ENCODE measurements at regions not wholly inside any gene's neighbourhood (a gene's known extent, or its start where the extent isn't known, plus 50 kb on each side); places are given as distances from the start of the nearest gene placed in this dataset.
"Not testable (repeated sequence)": the region's sequence is repeated elsewhere in the genome, so short reads cannot be mapped to it uniquely, and the experiment has no call there.

DNA sequence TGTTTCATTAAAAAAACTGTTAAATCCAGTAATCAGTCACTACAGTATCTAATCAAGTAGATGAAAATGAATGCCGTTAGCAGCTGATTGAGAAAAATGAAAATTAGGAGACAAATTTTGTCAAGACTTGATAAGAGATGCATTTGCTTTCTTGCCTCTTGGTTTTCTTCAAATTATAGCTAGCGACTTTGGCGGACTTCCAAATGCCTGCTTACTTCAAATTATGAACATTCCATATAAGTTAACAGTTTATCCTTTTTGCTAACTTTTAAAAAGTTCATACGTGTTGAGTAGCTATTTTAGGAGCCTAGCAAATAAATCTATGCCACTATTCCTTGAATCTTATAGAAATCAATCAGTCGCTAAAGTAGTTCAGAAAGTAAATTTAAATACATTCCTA, 58.8 kb downstream of the PPP4R3C start:
- DNase-seq: no peak

DNA sequence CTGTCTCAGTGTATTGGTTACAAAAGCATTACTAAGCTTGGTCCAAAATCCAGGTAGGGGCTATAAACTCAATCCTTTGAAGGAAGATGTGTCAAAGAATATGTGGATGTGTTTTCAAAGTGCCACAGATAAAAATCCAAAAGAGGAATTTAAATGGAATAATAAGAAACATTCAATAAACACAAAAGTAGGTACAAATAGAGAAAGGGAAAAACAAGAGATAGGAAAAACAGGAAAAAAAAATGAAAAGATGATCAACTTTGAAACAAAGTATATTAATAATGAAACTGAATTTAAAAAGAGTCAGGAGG, 64.0 kb downstream of the PPP4R3C start:
- DNase-seq: no peak

GRCh38 chrX:27391623-27392022, 71.5 kb downstream of the PPP4R3C start:
- no peak for DNase-seq

DNA sequence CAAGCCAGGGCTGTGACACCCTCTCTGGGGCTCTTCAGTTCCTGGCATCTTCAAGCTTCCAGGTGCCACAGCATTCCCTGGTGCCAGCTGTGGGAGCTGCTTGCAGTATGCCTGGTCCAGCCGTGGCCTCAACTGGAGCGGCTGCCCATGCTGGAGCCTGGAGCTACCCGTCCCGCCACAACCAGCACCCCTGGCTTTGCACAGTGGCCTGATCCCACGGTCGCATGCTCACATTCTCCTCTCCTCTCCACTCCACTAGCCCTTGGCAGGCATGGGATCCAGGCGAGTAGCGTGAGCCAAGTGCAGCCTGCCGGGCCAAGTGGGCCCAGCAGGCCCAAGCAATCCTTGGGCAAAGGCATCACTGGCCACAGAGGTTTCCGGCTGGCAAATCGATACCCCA, 81.7 kb downstream of the PPP4R3C start:
- DNase-seq: no peak

DNA sequence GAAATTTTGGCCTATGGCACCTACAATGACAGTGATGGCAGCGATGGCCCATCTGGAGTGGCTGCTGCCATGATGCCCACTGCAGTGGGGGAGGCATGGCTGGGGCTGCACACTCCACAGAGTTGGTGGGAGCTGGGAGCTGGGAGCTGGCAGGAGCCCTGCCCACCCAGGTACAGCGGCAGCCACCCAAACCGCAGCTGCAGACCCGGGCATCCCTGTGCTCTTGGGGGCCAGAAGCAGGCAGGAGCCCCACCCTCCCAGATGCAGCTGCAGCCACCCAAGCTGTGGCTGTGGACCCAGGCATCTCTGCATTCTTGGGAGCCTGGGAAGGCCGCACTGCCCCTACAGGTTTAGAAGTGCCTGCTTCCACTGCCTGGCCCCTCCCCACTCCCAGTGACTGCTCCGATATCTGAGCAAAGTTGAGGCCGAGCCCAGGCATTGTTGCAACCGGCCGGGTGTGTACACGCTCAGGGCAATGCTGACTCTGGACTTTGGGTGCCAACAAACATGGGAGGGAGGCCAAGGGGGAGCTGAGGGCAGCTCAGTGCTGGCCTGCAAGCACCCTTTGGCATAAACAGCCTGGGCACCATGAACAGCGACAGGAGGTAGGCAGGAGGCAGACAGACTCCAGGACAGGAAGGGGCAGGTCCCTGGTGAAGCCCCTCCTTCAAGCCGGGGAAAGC, 82.8 kb downstream of the PPP4R3C start:
- DNase-seq: no peak

DNA sequence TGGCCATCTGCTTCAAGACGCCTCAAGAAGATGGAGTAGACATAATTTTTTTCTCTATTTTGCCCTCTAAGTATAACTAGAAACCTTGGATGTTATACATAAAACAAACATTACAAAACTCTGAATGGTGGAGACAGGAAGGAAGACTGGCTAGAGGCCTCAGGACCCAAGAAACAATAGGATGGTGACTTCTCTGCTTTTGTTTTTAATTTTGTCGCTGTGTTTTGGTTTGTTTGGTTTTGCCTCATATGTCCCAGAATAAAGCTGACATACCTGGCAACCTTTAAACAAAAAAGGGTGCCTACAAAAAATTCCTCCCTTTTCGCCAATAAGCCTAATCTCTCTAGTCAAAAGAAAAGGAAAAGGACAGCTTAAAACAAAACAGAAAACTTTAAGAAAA, 109.1 kb downstream of the PPP4R3C start:
- no peak for DNase-seq

DNA sequence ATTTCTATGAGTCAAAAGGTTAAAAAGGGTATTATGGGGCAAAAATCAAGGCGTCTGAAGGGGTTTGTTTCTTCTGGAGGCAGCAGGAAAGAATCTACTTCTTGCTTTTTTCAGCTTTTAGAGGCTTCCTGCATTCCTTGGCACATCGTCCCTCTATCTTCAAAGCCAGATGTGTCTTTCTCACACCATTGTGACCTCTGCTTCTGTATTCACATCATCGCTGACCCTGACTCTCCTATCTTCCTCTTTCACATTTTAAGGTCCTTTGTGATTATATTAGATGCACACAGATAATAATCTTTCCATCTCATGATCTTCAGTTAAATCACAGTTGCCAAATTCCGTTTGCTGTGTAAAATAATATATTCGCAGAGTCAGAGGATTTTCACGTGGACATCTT, 112.7 kb downstream of the PPP4R3C start:
- DNase-seq: no peak

- DNase-seq: peak; percentile 22
Observed at GRCh38 chrX:27336466-27337091, 126.6 kb downstream of the PPP4R3C start.

- no peak for DNase-seq
Observed at GRCh38 chrX:27321632-27322031, 141.5 kb downstream of the PPP4R3C start.

DNA sequence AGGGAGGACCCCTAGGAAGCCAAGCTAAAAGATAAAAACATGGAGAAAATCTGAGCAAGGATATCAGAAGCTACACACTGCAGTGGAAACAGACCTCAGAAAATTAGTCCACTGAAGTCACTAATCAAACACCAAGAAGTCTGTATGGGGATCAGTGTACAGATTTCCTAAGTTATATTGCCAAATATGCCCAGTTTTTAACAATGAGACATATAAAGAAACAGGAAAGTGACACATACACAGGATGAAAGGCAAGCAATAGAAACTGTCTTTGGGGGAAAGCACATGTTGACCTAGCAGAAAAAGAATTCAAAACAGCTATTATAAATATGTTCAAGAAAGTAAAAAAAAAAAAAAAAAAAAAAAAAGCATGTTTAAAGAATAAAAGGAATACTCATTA, 153.7 kb downstream of the PPP4R3C start:
- no peak for DNase-seq

DNA sequence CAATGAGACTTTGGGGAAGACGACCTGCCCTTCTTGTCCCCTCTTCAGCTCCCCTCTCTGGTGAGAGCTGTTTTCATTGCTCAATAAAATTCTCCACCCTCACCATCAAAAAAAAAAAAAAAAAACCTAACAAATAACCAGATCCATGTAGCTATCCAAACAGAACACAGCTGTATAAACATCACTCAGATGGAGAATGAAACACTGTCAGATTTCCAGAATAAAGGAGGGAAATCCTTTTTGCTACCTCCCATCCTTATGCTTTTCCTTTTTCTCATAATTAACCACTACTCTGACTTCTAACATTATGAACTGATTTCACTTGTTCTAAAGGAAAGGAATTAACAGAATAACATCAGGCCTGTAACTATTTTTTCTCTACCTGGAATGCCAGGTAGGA, 155.6 kb downstream of the PPP4R3C start:
- DNase-seq: no peak

GRCh38 chrX:27292552-27292951, 170.6 kb downstream of the PPP4R3C start:
- not testable (repeated sequence) for DNase-seq

DNA sequence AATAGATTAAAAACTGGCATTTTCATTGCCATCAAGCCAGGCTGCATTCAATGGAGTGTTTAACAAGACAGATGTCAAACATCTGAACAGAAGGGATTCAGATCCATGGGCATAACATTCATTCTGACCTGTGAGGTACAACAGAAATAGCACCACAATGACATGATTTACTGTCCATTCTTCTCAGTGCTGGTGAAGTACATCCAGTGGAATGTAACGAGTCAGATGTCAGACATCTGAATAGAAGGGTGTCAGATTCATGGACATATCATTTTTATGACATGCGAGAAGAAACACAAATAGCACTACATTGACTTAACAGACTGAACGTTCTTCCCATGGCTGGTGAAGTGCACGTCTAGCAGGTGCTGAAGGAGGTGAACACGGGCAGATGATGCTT, 186.4 kb downstream of the PPP4R3C start:
- DNase-seq: no peak

DNA sequence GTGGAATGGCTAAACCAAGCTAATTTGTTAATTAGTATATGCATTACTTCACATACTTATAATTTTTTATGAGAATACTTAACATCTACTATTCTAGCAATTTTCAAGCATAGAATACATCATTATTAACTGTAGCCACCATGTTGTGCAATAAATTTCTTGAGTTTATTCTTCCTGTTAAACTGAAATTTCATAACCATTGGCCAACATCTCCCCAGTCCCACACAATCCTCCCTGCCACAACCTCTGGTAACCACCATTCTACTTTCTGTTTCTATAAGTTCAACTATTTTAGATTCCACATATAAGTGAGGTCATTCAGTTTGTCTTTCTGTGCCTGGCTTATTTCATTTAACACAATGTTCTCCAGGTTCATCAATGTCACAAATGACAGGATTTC, 208.5 kb downstream of the PPP4R3C start:
- no peak for DNase-seq

DNA sequence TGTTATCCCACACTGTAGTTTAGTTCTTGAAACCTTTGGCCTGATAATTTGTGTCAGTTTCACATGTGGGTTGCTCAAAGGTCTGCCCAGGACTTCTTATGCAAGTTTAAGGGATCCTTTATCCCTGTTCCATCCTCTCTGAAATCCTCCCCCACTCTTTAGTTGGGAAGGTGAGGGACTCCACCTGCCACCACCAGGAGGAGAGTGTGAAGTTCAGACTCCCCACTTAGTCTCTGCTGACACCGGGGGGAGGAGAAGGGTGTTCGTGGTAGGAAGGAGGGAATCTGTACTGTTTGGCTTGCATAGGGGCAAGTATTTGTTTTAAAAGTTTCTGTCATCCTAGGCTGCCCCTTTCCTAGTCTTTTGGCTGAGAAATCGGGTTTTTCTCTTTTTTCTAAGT, 211.8 kb downstream of the PPP4R3C start:
- no peak for DNase-seq

GRCh38 chrX:27242581-27242980, 220.6 kb downstream of the PPP4R3C start:
- no peak for DNase-seq

DNA sequence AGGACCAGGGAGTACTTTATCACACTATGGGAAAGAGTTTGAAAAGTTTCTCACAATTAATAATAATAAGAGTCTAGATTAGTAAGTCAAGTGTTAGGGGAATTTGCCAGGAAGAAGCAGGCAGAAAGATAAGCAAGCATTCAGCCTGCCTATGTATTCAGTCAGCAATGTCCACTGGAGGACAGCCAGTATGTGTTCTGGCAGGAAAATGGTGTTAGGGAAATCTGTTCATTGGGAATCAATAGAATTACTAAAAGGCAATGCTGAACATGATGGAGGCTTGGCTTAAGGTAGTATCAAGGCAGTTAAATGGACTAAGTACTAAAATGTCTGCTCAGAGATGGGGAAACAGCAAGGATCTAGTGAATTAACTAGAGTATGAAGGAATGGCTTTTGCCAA, 221.2 kb downstream of the PPP4R3C start:
- no peak for DNase-seq

- not testable (repeated sequence) for DNase-seq
Observed at GRCh38 chrX:27240042-27240441, 223.1 kb downstream of the PPP4R3C start.

- DNase-seq: no peak
Observed at GRCh38 chrX:27236681-27237080, 226.5 kb downstream of the PPP4R3C start.

DNA sequence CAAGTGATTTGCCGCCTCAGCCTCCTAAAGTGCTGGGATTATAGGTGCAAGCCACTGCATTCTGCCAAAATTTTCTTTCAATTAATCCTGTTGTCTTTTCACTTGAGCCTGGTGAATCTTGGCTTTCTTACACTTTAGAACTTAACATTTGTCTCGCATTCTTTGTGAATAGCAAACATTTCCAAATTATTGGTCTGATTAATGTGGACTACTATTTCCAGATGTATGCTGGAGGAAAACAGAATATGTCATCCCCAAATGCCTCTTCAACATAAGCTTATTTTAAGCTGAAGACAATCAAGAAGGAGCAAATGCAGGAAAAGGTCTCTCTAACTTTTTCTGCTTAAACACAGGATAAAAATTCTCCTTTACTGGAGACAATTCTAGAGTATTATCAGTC, 233.4 kb downstream of the PPP4R3C start:
- no peak for DNase-seq

DNA sequence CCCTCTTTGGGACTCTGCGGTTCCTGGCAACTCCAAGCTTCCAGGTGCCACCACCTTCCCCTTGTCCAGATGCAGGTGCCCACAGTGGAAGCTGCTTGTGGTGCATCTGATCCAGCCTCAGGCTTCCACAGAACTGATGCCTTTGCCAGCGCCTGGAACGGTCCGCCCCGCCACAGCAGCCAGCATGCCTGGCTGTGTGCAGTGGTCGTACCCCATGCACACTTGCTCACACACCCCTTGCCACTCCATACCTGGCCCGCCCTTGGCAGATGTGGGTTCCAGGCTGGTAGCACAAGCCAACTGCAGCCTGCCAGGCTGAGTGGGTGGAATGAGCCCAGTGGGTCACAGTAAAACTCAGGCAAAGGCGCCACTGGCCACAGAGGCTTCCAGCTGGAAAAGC, 240.5 kb downstream of the PPP4R3C start:
- no peak for DNase-seq

DNA sequence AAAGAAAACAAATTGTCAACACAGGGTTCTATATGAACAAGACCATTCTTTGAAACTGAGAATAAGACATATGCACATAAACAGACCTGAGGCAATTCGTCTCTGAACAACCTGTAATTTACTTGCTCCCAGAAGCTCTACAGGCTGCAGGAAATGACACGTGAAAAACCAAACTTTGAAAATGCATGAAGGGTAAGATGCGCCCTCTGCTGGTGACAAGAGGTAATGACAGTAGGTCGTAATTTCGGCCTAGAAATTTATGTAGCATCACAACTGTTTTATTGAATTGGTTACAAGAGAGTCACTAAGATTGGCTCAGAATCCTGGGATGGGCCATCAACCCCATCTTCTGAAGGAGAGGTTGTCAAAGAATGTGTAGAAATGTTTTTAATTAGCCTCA, 276.5 kb downstream of the PPP4R3C start:
- DNase-seq: peak; percentile 37

- no peak for DNase-seq
Observed at GRCh38 chrX:27163236-27163635, 299.9 kb downstream of the PPP4R3C start.

DNA sequence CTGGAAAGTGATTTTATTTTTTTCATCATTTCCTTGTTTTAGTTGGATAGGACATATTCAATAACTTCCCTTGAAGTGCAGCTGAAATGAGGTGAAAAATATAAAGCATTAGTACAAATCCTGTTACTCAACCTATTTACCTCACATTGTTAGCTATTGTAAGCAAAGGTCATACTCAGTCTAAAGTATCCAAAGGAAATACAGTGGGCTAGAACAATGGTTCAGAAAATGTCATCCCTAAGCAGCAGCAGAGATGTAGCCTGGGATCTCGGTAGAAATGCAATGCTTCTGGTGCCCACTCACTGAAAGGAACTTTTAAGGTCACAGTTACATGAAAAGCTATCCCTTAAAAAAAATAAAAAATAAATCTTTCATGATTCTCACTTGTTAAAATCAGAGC, 300.6 kb downstream of the PPP4R3C start:
- no peak for DNase-seq

- DNase-seq: not testable (repeated sequence)
Observed at GRCh38 chrX:27156921-27157320, 306.2 kb downstream of the PPP4R3C start.
